Stimulated activated naive CD8-positive, alpha-beta T cell treated with anti-CD3 and anti-CD28 coated beads, Interleukin-15, Interleukin-2, amounts not matched to agents 100 ng/mL and 50 ng/mL, for 24 hours (primary cell): ENCODE measurements at regions not wholly inside any gene's neighbourhood (a gene's known extent, or its start where the extent isn't known, plus 50 kb on each side); places are given as distances from the start of the nearest gene placed in this dataset.
"Not testable (repeated sequence)": the region's sequence is repeated elsewhere in the genome, so short reads cannot be mapped to it uniquely, and the experiment has no call there.

ENCODE experiments used
- H3K27ac Mint-ChIP-seq: one replicate; pipeline ENCODE4 v1.8.0; 2021; ENCODE audit warnings: mild to moderate bottlenecking, mixed read lengths
- H3K27me3 Mint-ChIP-seq: one replicate; pipeline ENCODE4 v1.8.0; 2021; ENCODE audit warnings: mixed read lengths
- H3K36me3 Mint-ChIP-seq: one replicate; pipeline ENCODE4 v1.8.0; 2021; ENCODE audit warnings: low read depth, mixed read lengths
- H3K4me1 Mint-ChIP-seq: one replicate; pipeline ENCODE4 v1.8.0; 2021; ENCODE audit warnings: low read depth, mixed read lengths
- H3K4me3 Mint-ChIP-seq: one replicate; pipeline ENCODE4 v1.8.0; 2021; ENCODE audit warnings: mild to moderate bottlenecking, mixed read lengths
- H3K9me3 Mint-ChIP-seq: one replicate; pipeline ENCODE4 v1.8.0; 2021; ENCODE audit warnings: mixed read lengths

GRCh38 chr3:177893331-177893730 lies 642.9 kb upstream of the KCNMB2 start:
- H3K36me3 Mint-ChIP-seq = no peaks in the 10 kb centered on the region
- H3K9me3 Mint-ChIP-seq = peaks cover 10% of the 10 kb centered on the region
- H3K4me3 Mint-ChIP-seq = no peak overlapping the region
- H3K27ac Mint-ChIP-seq = no peak overlapping the region
- H3K4me1 Mint-ChIP-seq = no peaks in the 10 kb centered on the region
- no peaks in the 10 kb centered on the region for H3K27me3 Mint-ChIP-seq

GRCh38 chr3:177894081-177894728 lies 642.0 kb upstream of the KCNMB2 start:
- Mint-ChIP-seq H3K36me3 (no peaks in the 10 kb centered on the region), H3K4me1 (no peaks in the 10 kb centered on the region), H3K4me3 (no peak overlapping the region), H3K27ac (no peak overlapping the region), H3K9me3 (peaks cover 7% of the 10 kb centered on the region), H3K27me3 (no peaks in the 10 kb centered on the region)

- Mint-ChIP-seq H3K27ac (no peak overlapping the region), H3K27me3 (no peaks in the 10 kb centered on the region), H3K9me3 (peaks cover 12% of the 10 kb centered on the region), H3K4me1 (no peaks in the 10 kb centered on the region), H3K4me3 (no peak overlapping the region), H3K36me3 (peaks cover 5% of the 10 kb centered on the region)
Observed at GRCh38 chr3:177898185-177898584, 638.1 kb upstream of the KCNMB2 start.

GRCh38 chr3:177899275-177900067 lies 636.8 kb upstream of the KCNMB2 start:
- H3K4me3 Mint-ChIP-seq = no peak overlapping the region
- no peak overlapping the region for H3K27ac Mint-ChIP-seq
- peaks cover 12% of the 10 kb centered on the region for H3K9me3 Mint-ChIP-seq
- no peaks in the 10 kb centered on the region for H3K27me3 Mint-ChIP-seq
- no peaks in the 10 kb centered on the region for H3K4me1 Mint-ChIP-seq
- peaks cover 5% of the 10 kb centered on the region for H3K36me3 Mint-ChIP-seq

- Mint-ChIP-seq H3K27me3 (no peaks in the 10 kb centered on the region), H3K27ac (no peak overlapping the region), H3K9me3 (peaks cover 5% of the 10 kb centered on the region), H3K36me3 (peaks cover 5% of the 10 kb centered on the region), H3K4me3 (no peak overlapping the region), H3K4me1 (no peaks in the 10 kb centered on the region)
Observed at GRCh38 chr3:177902876-177903275, 633.4 kb upstream of the KCNMB2 start.

DNA sequence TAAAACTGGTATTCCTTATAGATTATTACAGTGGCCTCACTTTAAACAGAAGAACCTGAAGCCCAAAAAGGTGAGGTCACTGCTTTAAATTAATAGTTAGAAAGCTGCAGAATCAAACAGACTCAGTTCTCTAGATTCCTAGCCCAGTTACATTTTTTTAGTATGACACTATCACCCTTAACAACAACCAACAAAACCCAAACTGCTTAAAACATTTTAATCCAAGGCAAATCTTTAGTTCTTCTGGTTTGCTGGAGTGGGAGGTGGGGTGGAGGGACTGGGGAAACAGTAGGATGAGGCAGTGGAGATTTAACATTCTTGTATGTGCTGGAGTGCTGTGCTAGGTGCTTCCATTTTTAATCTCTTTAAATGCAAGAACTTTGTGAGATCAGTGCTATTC lies 631.6 kb upstream of the KCNMB2 start:
- no peak overlapping the region for H3K4me3 Mint-ChIP-seq
- H3K36me3 Mint-ChIP-seq = peaks cover 5% of the 10 kb centered on the region
- peaks cover 7% of the 10 kb centered on the region for H3K9me3 Mint-ChIP-seq
- no peaks in the 10 kb centered on the region for H3K27me3 Mint-ChIP-seq
- H3K4me1 Mint-ChIP-seq = no peaks in the 10 kb centered on the region
- H3K27ac Mint-ChIP-seq = no peak overlapping the region

GRCh38 chr3:177905173-177906125 lies 630.8 kb upstream of the KCNMB2 start:
- H3K27ac Mint-ChIP-seq = no peak overlapping the region
- no peaks in the 10 kb centered on the region for H3K4me1 Mint-ChIP-seq
- H3K27me3 Mint-ChIP-seq = no peaks in the 10 kb centered on the region
- peaks cover under 1% of the 10 kb centered on the region for H3K36me3 Mint-ChIP-seq
- H3K9me3 Mint-ChIP-seq = peaks cover 4% of the 10 kb centered on the region
- no peak overlapping the region for H3K4me3 Mint-ChIP-seq

DNA sequence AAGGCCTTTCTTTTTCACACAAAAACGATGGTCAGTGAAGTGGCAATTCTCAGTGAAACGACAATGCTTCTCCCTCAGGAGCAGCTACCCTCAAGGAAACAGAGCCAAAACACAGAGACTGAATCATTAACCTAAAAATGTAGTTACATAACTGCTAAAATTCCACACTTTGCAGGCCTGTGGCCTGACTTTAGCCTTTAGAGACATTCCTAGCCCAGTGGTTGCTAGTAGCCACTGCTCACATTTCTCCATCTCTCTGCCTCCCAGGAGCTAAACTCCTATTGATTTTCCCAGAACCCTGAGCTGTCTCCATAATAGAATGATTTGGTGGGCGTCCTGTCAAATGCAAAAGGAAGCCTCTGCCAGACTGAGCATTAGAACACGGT lies 630.1 kb upstream of the KCNMB2 start:
- H3K36me3 Mint-ChIP-seq = no peaks in the 10 kb centered on the region
- no peaks in the 10 kb centered on the region for H3K4me1 Mint-ChIP-seq

DNA sequence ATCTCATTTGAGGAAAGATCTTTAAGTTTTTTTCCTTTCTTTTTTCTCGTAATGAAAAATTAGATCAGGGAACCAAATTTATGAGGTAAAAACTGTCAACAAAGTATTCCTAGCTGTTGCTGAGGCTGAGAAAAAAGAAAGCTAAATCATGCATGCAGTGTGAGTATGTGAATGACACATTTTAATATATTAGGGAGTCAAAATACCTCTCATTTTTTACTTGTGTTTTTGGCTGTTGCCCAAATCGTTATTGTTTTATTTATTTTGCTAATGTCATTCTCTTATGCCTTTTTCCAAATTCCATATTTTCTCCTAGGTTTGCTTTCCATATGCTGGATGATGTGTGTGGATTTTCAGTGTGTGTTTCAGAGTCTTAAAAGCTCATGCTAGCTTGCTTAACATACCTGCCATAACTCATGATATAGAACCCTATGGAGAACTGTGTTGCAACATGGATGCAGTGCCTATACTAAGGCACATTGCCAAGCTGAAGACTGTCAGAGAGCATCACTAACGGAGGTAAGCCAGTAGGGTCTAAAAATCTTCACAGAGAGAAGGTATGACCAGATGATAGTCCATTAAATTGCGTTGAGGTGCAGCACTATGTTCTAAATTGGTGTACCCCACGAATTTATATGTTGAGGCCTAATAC lies 629.5 kb upstream of the KCNMB2 start:
- peaks cover 4% of the 10 kb centered on the region for H3K9me3 Mint-ChIP-seq
- no peak overlapping the region for H3K4me3 Mint-ChIP-seq
- H3K4me1 Mint-ChIP-seq = no peaks in the 10 kb centered on the region
- no peaks in the 10 kb centered on the region for H3K36me3 Mint-ChIP-seq
- no peak overlapping the region for H3K27ac Mint-ChIP-seq
- no peaks in the 10 kb centered on the region for H3K27me3 Mint-ChIP-seq

More for the DNA sequence above, 630.1 kb upstream of the KCNMB2 start:
- Mint-ChIP-seq H3K9me3 (peaks cover 4% of the 10 kb centered on the region), H3K27ac (no peak overlapping the region), H3K4me3 (no peak overlapping the region), H3K27me3 (no peaks in the 10 kb centered on the region)

- H3K9me3 Mint-ChIP-seq, H3K4me3 Mint-ChIP-seq, H3K27me3 Mint-ChIP-seq, H3K27ac Mint-ChIP-seq, H3K4me1 Mint-ChIP-seq, H3K36me3 Mint-ChIP-seq: not testable (repeated sequence)
Observed at GRCh38 chr3:177909530-177909929, 626.7 kb upstream of the KCNMB2 start.

- no peaks in the 10 kb centered on the region for H3K4me1 Mint-ChIP-seq
- H3K27me3 Mint-ChIP-seq = no peaks in the 10 kb centered on the region
- H3K9me3 Mint-ChIP-seq = peaks cover 4% of the 10 kb centered on the region
- no peaks in the 10 kb centered on the region for H3K36me3 Mint-ChIP-seq
- no peak overlapping the region for H3K27ac Mint-ChIP-seq
- no peak overlapping the region for H3K4me3 Mint-ChIP-seq
Observed at GRCh38 chr3:177914224-177914623, 622.0 kb upstream of the KCNMB2 start.

DNA sequence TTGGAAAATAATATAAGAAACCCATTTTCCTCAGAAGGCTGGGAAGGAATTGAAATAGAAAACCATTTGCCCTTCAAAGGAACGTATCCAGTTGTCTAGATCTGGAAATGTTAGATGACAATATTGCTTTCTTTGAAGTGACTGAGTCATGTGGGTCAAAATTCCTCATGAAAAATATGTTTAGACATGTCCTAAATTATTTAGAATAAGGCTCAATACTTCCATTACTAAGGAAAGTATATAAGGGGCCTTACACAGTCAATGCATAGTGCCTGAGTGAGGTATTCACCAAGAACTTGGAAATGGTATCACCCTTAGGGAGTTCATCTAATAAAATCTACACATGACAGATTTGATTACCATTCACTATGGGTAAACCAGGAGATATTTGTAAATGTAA lies 619.8 kb upstream of the KCNMB2 start:
- Mint-ChIP-seq H3K27ac (no peak overlapping the region), H3K9me3 (no peaks in the 10 kb centered on the region), H3K4me3 (no peak overlapping the region), H3K36me3 (no peaks in the 10 kb centered on the region), H3K27me3 (no peaks in the 10 kb centered on the region), H3K4me1 (no peaks in the 10 kb centered on the region)

- no peaks in the 10 kb centered on the region for H3K4me1 Mint-ChIP-seq
- no peaks in the 10 kb centered on the region for H3K9me3 Mint-ChIP-seq
- H3K4me3 Mint-ChIP-seq = no peak overlapping the region
- H3K27me3 Mint-ChIP-seq = no peaks in the 10 kb centered on the region
- no peak overlapping the region for H3K27ac Mint-ChIP-seq
- H3K36me3 Mint-ChIP-seq = no peaks in the 10 kb centered on the region
Observed at GRCh38 chr3:177917234-177917861, 618.9 kb upstream of the KCNMB2 start.

GRCh38 chr3:177921153-177921552 lies 615.1 kb upstream of the KCNMB2 start:
- no peaks in the 10 kb centered on the region for H3K4me1 Mint-ChIP-seq
- no peaks in the 10 kb centered on the region for H3K36me3 Mint-ChIP-seq
- no peak overlapping the region for H3K4me3 Mint-ChIP-seq
- H3K9me3 Mint-ChIP-seq = no peaks in the 10 kb centered on the region
- no peak overlapping the region for H3K27ac Mint-ChIP-seq
- H3K27me3 Mint-ChIP-seq = no peaks in the 10 kb centered on the region
